ENCODE measurements at regions not wholly inside any gene's neighbourhood (a gene's known extent, or its start where the extent isn't known, plus 50 kb on each side); places are given as distances from the start of the nearest gene placed in this dataset.

DNA sequence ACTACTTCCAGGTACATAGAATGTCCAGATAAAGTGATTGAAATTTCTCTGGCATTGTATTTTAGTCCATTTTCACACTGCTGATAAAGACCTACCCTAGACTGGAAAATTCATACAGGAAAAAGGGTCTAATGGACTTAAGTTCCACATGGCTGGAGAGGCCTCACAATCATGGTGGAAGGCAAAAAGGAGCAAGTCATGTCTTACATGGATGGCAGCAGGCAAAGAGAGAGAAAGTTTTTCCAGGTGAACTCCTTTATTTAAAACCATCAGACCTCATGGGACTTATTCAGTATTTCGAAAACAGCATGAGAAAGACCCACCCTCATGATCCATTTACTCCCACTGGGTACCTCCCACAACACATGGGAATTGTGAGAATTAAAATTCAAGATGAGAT, 1359.7 kb upstream of the RAG2 start:
- H3K27ac Mint-ChIP-seq (ENCODE audit: unreplicated experiment): no peak overlapping the region
- no peak for DNase-seq (ENCODE audit: extremely low spot score, unreplicated experiment)

DNA sequence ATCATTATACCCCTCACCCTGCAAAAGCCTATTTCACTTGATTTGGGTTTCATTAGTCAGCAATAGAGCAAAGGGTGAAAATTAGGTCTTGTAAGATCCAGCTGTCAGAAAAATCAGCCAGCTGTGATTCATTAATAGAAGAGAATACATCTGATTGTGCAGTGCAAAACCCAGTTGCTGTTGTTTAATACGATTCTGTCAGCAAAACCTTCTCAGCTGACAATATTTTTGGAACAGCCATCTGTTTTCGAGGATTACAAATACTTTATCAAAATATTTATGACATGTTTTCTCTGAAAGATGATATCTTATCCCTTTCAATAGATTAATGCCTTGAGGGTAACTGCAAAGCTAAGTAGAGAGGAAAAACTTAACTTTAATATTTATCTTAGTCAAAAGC, 1354.0 kb upstream of the RAG2 start:
- peaks cover 12% of the 10 kb centered on the region for H3K4me1 Mint-ChIP-seq (ENCODE audit: unreplicated experiment)
- no peak overlapping the region for H3K27ac Mint-ChIP-seq (ENCODE audit: unreplicated experiment)

More for the DNA sequence above, 1359.7 kb upstream of the RAG2 start:
- Mint-ChIP-seq H3K4me3 (ENCODE audit: unreplicated experiment) (no peak overlapping the region), H3K9me3 (ENCODE audit: unreplicated experiment) (peaks cover 24% of the 10 kb centered on the region), H3K27me3 (ENCODE audit: unreplicated experiment) (no peaks in the 10 kb centered on the region), H3K4me1 (ENCODE audit: unreplicated experiment) (no peaks in the 10 kb centered on the region), H3K36me3 (ENCODE audit: unreplicated experiment) (peaks cover 3% of the 10 kb centered on the region)
- TF ChIP-seq, protein P1, sequence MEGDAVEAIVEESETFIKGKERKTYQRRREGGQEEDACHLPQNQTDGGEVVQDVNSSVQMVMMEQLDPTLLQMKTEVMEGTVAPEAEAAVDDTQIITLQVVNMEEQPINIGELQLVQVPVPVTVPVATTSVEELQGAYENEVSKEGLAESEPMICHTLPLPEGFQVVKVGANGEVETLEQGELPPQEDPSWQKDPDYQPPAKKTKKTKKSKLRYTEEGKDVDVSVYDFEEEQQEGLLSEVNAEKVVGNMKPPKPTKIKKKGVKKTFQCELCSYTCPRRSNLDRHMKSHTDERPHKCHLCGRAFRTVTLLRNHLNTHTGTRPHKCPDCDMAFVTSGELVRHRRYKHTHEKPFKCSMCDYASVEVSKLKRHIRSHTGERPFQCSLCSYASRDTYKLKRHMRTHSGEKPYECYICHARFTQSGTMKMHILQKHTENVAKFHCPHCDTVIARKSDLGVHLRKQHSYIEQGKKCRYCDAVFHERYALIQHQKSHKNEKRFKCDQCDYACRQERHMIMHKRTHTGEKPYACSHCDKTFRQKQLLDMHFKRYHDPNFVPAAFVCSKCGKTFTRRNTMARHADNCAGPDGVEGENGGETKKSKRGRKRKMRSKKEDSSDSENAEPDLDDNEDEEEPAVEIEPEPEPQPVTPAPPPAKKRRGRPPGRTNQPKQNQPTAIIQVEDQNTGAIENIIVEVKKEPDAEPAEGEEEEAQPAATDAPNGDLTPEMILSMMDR (IDR thresholded peaks at IDR 0.05): no peak

DNA sequence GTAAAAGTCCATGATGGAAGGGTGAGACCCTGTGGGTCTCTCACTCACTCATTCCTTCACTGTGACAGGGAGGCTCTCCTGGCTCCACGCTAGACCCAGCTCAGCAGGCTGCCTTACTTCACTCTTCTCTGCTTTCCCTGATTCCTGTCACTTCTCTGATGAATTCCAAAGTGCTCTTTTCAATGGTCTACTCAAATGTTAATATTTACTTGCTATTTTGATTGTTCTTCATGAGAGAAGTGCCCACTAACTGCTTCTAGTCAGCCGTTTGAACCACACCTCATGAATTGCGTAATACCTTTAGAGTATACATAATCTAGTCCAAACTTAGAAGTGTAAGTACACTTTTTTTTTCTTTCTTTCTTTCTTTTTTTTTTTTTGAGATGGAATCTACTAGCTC, 1350.2 kb upstream of the RAG2 start:
- no peak for DNase-seq (ENCODE audit: extremely low spot score, unreplicated experiment)
- Mint-ChIP-seq H3K4me1 (ENCODE audit: unreplicated experiment) (peaks cover 14% of the 10 kb centered on the region), H3K9me3 (ENCODE audit: unreplicated experiment) (peaks cover 26% of the 10 kb centered on the region), H3K27me3 (ENCODE audit: unreplicated experiment) (no peaks in the 10 kb centered on the region), H3K36me3 (ENCODE audit: unreplicated experiment) (peaks cover 18% of the 10 kb centered on the region), H3K4me3 (ENCODE audit: unreplicated experiment) (no peak overlapping the region), H3K27ac (ENCODE audit: unreplicated experiment) (no peak overlapping the region)
- TF ChIP-seq, protein P1 (IDR thresholded peaks at IDR 0.05): no peak

More for the DNA sequence above, 1354.0 kb upstream of the RAG2 start:
- no peak for DNase-seq (ENCODE audit: extremely low spot score, unreplicated experiment)
- TF ChIP-seq, protein P1 (IDR thresholded peaks at IDR 0.05): no peak
- no peaks in the 10 kb centered on the region for H3K27me3 Mint-ChIP-seq (ENCODE audit: unreplicated experiment)
- H3K4me3 Mint-ChIP-seq (ENCODE audit: unreplicated experiment): no peak overlapping the region
- peaks cover 2% of the 10 kb centered on the region for H3K36me3 Mint-ChIP-seq (ENCODE audit: unreplicated experiment)
- H3K9me3 Mint-ChIP-seq (ENCODE audit: unreplicated experiment): peaks cover 5% of the 10 kb centered on the region

DNA sequence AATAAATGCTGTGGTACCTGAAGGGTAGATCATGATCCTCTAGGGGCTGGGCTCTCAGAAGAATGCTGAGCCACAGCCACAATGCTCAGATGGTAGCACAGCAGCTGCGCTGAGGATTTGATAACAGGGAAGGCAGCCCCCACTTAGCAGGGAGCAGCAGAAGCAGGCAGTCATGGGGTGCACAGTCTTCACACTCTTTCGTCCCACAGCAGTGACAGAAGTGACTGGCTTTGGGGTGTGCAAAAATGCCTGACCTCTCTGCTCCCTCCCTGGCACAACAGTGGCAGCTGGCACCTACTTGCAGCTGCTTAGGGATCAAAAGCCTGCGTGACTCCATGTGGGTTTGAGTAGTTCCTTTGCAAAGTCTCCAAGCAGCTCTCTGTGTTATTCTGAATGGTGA, 1349.8 kb upstream of the RAG2 start:
- Mint-ChIP-seq H3K27ac (ENCODE audit: unreplicated experiment) (no peak overlapping the region), H3K4me1 (ENCODE audit: unreplicated experiment) (peaks cover 17% of the 10 kb centered on the region), H3K9me3 (ENCODE audit: unreplicated experiment) (peaks cover 29% of the 10 kb centered on the region), H3K4me3 (ENCODE audit: unreplicated experiment) (no peak overlapping the region), H3K36me3 (ENCODE audit: unreplicated experiment) (peaks cover 18% of the 10 kb centered on the region), H3K27me3 (ENCODE audit: unreplicated experiment) (no peaks in the 10 kb centered on the region)
- TF ChIP-seq, protein P1 (IDR thresholded peaks at IDR 0.05): no peak
- DNase-seq (ENCODE audit: extremely low spot score, unreplicated experiment): no peak

DNA sequence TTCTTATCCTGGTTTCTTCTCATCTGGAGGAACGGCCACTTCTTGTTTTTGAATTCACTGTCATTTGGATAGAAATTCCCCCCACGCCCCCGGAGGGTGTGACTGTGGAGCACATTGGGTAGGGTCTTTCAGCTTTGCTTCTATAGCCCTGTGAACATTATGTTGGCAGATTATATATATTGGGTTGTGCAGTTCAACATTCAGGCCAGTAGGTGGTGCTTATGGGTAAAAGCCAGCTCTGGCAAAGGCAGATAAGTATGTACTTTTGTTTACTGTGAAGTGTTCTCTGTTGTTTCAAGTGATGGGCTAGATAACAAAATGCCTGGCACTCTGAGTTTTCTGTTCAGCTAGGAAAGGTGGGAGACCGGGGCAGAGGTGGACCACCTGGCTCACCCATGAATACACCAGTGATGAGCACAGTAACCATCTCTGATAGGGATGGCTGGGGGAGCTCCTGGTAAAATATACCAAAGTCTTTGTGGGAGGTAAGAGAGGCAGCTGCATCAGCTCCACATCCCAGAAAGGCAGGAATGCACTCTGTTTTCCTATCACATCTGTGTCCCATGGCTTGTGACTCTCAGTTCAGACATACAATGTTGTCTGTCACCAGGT, 1348.2 kb upstream of the RAG2 start:
- TF ChIP-seq, protein P1 (IDR thresholded peaks at IDR 0.05): peak; percentile 58
- H3K27ac Mint-ChIP-seq (ENCODE audit: unreplicated experiment): no peak overlapping the region

More for the DNA sequence above, 1348.2 kb upstream of the RAG2 start:
- Mint-ChIP-seq H3K27me3 (ENCODE audit: unreplicated experiment) (no peaks in the 10 kb centered on the region), H3K9me3 (ENCODE audit: unreplicated experiment) (peaks cover 29% of the 10 kb centered on the region), H3K36me3 (ENCODE audit: unreplicated experiment) (peaks cover 18% of the 10 kb centered on the region), H3K4me3 (ENCODE audit: unreplicated experiment) (no peak overlapping the region), H3K4me1 (ENCODE audit: unreplicated experiment) (peaks cover 19% of the 10 kb centered on the region)
- DNase-seq (ENCODE audit: extremely low spot score, unreplicated experiment): no peak

Data from osteocyte (in vitro differentiated cells).